Neuronal stem cell (in vitro differentiated cells): ENCODE measurements at regions not wholly inside any gene's neighbourhood (a gene's known extent, or its start where the extent isn't known, plus 50 kb on each side); places are given as distances from the start of the nearest gene placed in this dataset.

ENCODE experiments used
- DNase-seq: peaks from one replicate; pipeline ENCODE4 v3.0.0-alpha.2; 2013; ENCODE audit warnings: low spot score
- H2AFZ ChIP-seq: one replicate; pipeline ENCODE4 v1.6.1; 2013; ENCODE audit warnings: mild to moderate bottlenecking, low read length, inconsistent platforms
- H2AK5ac ChIP-seq: 2 replicates; pipeline ENCODE4 v1.6.1; 2013; ENCODE audit warnings: low read depth, mild to moderate bottlenecking, inconsistent platforms, low read length, moderate library complexity, mixed read lengths
- H2BK120ac ChIP-seq: 2 replicates; pipeline ENCODE4 v1.6.1; 2013; ENCODE audit warnings: low read depth, mild to moderate bottlenecking, inconsistent platforms, low read length, moderate library complexity, mixed read lengths
- H2BK12ac ChIP-seq: one replicate; pipeline ENCODE4 v1.6.1; 2013; ENCODE audit warnings: low read length, inconsistent platforms
- H2BK15ac ChIP-seq: 2 replicates; pipeline ENCODE4 v1.6.1; 2013; ENCODE audit warnings: mild to moderate bottlenecking, low read length, inconsistent platforms, mixed read lengths
- H2BK5ac ChIP-seq: one replicate; pipeline ENCODE4 v1.6.1; 2013; ENCODE audit warnings: inconsistent platforms, mild to moderate bottlenecking, low read length, moderate library complexity
- H3K14ac ChIP-seq: one replicate; pipeline ENCODE4 v1.6.1; 2013; ENCODE audit warnings: low read length, inconsistent platforms
- H3K18ac ChIP-seq: 2 replicates; pipeline ENCODE4 v1.6.1; 2013; ENCODE audit warnings: low read length, inconsistent platforms
- H3K23ac ChIP-seq: 2 replicates; pipeline ENCODE4 v1.6.1; 2013; ENCODE audit warnings: low read depth, mild to moderate bottlenecking, mixed read lengths, low read length, inconsistent platforms; ENCODE audit not compliant: poor library complexity
- H3K27ac ChIP-seq: replicated peaks from 3 replicates; pipeline ENCODE4 v1.5.1; 2013; ENCODE audit warnings: low read length, inconsistent platforms
- H3K27me3 ChIP-seq, 3 experiments: 2 replicates each; pipeline ENCODE4 v1.6.1; 2013; ENCODE audit warnings: low read length in 3 of 3, mild to moderate bottlenecking in 2 of 3, inconsistent platforms in 1 of 3, low read depth in 1 of 3, mixed read lengths in 1 of 3, moderate library complexity in 1 of 3; ENCODE audit not compliant: control insufficient read depth in 3 of 3, insufficient read depth in 3 of 3
- H3K36me3 ChIP-seq, 2 donors: replicated peaks in 1 of 2; 2 replicates each; pipeline ENCODE4 v1.6.1; 2013; ENCODE audit warnings: low read length in 2 of 2; ENCODE audit not compliant: control insufficient read depth in 2 of 2, insufficient read depth in 2 of 2
- H3K4ac ChIP-seq: 2 replicates; pipeline ENCODE4 v1.6.1; 2013; ENCODE audit warnings: inconsistent platforms, mild to moderate bottlenecking, low read length, moderate library complexity
- H3K4me1 ChIP-seq, 2 donors: 1 replicate in 1 of 2; 2 replicates in 1 of 2; pipeline ENCODE4 v1.6.1; 2013; ENCODE audit warnings: low read length in 2 of 2, low read depth in 1 of 2; ENCODE audit not compliant: control insufficient read depth in 2 of 2, insufficient read depth in 1 of 2
- H3K4me2 ChIP-seq: one replicate; pipeline ENCODE4 v1.6.1; 2013; ENCODE audit warnings: mild to moderate bottlenecking, low read length, inconsistent platforms; ENCODE audit not compliant: insufficient read depth, poor library complexity, severe bottlenecking
- H3K4me3 ChIP-seq, 2 donors: 2 replicates each; pipeline ENCODE4 v1.5.1; 2013; ENCODE audit warnings: low read length in 2 of 2, mild to moderate bottlenecking in 2 of 2, inconsistent platforms in 1 of 2, moderate library complexity in 1 of 2
- H3K79me1 ChIP-seq: one replicate; pipeline ENCODE4 v1.6.1; 2013; ENCODE audit warnings: low read depth, mild to moderate bottlenecking, inconsistent platforms, low read length, moderate library complexity
- H3K9ac ChIP-seq: one replicate; pipeline ENCODE4 v1.6.1; 2013; ENCODE audit warnings: mild to moderate bottlenecking, low read depth, low read length, inconsistent platforms; ENCODE audit not compliant: poor library complexity
- H3K9me3 ChIP-seq, 2 donors: replicated peaks in 1 of 2; 2 replicates each; pipeline versions ENCODE3 to v1.6.1; 2013; ENCODE audit warnings: low read length in 2 of 2, mild to moderate bottlenecking in 2 of 2, inconsistent platforms in 1 of 2, low read depth in 1 of 2, mixed read lengths in 1 of 2, moderate library complexity in 1 of 2; ENCODE audit not compliant: control insufficient read depth in 2 of 2, insufficient read depth in 1 of 2
- H4K8ac ChIP-seq: one replicate; pipeline ENCODE4 v1.6.1; 2013; ENCODE audit warnings: low read depth, mild to moderate bottlenecking, inconsistent platforms, low read length, moderate library complexity
- H4K91ac ChIP-seq: one replicate; pipeline ENCODE4 v1.6.1; 2013; ENCODE audit warnings: low read length, low read depth, mild to moderate bottlenecking, inconsistent platforms; ENCODE audit not compliant: poor library complexity
- WGBS, 2 donors: extraction: QIAGEN DNeasy Blood & Tissue Kit; methylation state at CpG; one replicate each; pipeline ENCODE4 v1.1.7; 2013; ENCODE audit warnings: missing lambda C conversion rate in 2 of 2, mixed read lengths in 1 of 2; ENCODE audit not compliant: insufficient read length in 2 of 2, insufficient replicate concordance in 1 of 2; ENCODE audit errors: extremely low coverage in 2 of 2; 5-methylcytosine and 5-hydroxymethylcytosine counted together

DNA sequence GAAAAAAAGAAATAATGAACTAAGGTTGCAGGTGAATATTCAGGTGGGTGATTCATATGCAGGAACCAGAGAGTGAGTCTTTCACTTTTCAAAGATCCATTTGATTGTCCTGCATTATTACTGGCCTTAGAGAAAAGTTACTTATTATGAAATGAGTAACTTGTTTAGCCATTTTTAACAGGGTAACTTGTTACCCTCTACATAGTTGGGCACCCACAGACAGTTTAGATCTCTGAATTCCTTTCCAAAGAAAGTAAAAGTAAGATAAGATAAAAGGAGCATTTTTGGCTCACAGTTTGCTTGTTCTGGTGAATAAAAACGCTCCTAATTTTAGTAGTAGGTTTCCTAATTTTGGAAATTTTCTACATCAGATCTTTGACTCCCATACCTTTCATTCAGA, 54.1 kb upstream of the DAB2 start:
- no peaks in the 10 kb centered on the region for H3K27me3 ChIP-seq
- no peak overlapping the region for H3K4me3 ChIP-seq
- H2BK15ac ChIP-seq: no peak overlapping the region
- no peak overlapping the region for H2BK5ac ChIP-seq
- no peak overlapping the region for H2BK120ac ChIP-seq
- no peak overlapping the region for H3K27ac ChIP-seq
- peaks cover 0 to 7% of the 10 kb centered on the region in 2 donors for H3K4me1 ChIP-seq
- H3K4me2 ChIP-seq: no peak overlapping the region
- no peak overlapping the region for H3K18ac ChIP-seq
- WGBS, 2 donors: no CpG with 5 or more reads among the region's 1 CpG
- no peaks in the 10 kb centered on the region for H3K9me3 ChIP-seq
- H4K91ac ChIP-seq: no peak overlapping the region
- H3K36me3 ChIP-seq: no peaks in the 10 kb centered on the region
- no peak overlapping the region for H2AFZ ChIP-seq
- H3K14ac ChIP-seq: no peak overlapping the region
- H4K8ac ChIP-seq: no peak overlapping the region
- H3K79me1 ChIP-seq: no peaks in the 10 kb centered on the region
- no peak overlapping the region for H2BK12ac ChIP-seq
- no peak overlapping the region for H2AK5ac ChIP-seq
- DNase-seq: no peak
- H3K9ac ChIP-seq: no peak overlapping the region
- no peak overlapping the region for H3K23ac ChIP-seq
- no peak overlapping the region for H3K4ac ChIP-seq

DNA sequence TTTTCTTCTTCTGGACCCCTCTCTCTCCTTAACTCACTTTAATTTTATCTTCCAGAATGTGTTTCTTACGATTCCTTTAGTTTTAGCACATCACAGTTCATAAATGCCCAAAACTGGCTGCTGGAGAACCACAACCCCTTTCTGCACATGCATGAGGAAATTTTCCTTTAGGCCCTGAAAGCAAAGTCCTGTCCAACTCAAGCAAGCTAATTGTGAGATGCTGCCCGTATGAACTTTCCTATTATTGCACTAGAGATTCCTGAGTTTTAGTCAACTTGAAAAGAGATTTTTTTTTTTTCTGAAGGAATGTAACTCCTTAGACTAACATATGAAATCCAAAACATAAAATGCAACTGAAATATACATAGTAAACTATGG, 52.1 kb upstream of the DAB2 start:
- no peaks in the 10 kb centered on the region for H3K36me3 ChIP-seq
- no peak overlapping the region for H3K9ac ChIP-seq

DNA sequence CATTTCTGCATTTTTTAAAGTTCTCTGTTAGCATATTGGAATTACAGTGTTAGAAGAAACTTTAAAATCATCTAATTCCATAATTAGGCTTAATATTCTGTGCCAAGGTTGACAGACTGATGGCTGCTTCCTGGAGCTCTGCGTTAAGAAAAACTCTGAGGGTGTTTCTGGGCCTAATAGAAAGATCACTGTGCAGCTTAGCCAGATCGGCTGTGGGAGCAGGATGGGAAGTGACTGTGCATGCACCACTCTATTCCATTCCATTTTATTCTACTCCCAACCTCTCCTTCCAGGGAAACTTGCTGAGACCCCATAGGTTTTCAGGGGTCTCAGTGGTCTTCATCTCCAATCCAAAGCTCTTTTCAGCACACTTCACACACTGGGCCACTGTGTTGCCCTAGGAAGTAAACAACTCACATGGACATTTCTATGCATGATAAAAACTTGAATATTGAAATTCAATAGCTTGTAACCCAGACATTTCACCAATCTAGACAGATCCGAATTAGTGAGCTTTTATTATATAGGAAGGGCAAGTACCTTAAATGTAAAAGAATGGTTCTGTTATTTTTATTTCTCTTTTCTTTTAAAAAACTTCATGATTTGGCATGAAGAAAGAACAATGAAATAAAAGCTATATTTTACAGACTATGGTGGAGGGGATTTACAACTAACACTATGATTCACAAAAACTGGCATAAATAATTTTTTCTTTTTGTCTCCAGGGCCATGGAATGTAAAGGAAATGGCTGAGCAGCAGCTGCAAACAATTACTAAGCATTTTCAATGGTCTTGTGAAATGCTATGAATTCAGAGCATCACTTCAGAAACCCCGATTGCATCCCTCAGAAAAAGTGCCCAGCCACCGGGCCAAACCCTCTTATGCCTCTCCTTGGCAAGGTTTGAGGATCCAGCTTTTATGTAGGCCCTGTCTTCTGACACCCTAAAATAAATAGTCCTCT, 51.4 kb upstream of the DAB2 start:
- Histone ChIP-seq H2BK120ac (no peak overlapping the region), H3K27ac (no peak overlapping the region), H3K9me3 (no peaks in the 10 kb centered on the region), H3K4ac (no peak overlapping the region), H3K79me1 (no peaks in the 10 kb centered on the region), H2BK5ac (no peak overlapping the region), H3K23ac (no peak overlapping the region), H2AFZ (peak overlapping the region; percentile 75), H4K8ac (no peak overlapping the region), H3K14ac (no peak overlapping the region), H2BK12ac (no peak overlapping the region), H3K9ac (no peak overlapping the region), H3K4me3 (no peak overlapping the region), H3K4me1 (peaks cover 0 to 7% of the 10 kb centered on the region in 2 donors), H4K91ac (no peak overlapping the region), H3K27me3 (no peaks in the 10 kb centered on the region), H2AK5ac (no peak overlapping the region), H3K4me2 (no peak overlapping the region), H3K18ac (no peak overlapping the region), H2BK15ac (no peak overlapping the region), H3K36me3 (no peaks in the 10 kb centered on the region)
- DNase-seq: no peak
- whole genome bisulfite sequencing, 2 donors: no CpG with 5 or more reads among the region's 5 CpGs

More for the DNA sequence above, 52.1 kb upstream of the DAB2 start:
- H3K27ac ChIP-seq: no peak overlapping the region
- WGBS, 2 donors: no CpG with 5 or more reads among the region's 2 CpGs
- H3K27me3 ChIP-seq: no peaks in the 10 kb centered on the region
- H2AFZ ChIP-seq: peak overlapping the region; percentile 21
- H3K4me2 ChIP-seq: no peak overlapping the region
- no peak overlapping the region for H2BK12ac ChIP-seq
- no peak overlapping the region for H4K8ac ChIP-seq
- H2BK15ac ChIP-seq: no peak overlapping the region
- no peak for DNase-seq
- H3K79me1 ChIP-seq: no peaks in the 10 kb centered on the region
- H3K23ac ChIP-seq: no peak overlapping the region
- no peak overlapping the region for H2BK5ac ChIP-seq
- peaks cover 0 to 7% of the 10 kb centered on the region in 2 donors for H3K4me1 ChIP-seq
- H2BK120ac ChIP-seq: no peak overlapping the region
- no peak overlapping the region for H3K4ac ChIP-seq
- H3K9me3 ChIP-seq: no peaks in the 10 kb centered on the region
- H3K4me3 ChIP-seq: no peak overlapping the region
- no peak overlapping the region for H3K18ac ChIP-seq
- H3K14ac ChIP-seq: no peak overlapping the region
- no peak overlapping the region for H4K91ac ChIP-seq
- H2AK5ac ChIP-seq: no peak overlapping the region

DNA sequence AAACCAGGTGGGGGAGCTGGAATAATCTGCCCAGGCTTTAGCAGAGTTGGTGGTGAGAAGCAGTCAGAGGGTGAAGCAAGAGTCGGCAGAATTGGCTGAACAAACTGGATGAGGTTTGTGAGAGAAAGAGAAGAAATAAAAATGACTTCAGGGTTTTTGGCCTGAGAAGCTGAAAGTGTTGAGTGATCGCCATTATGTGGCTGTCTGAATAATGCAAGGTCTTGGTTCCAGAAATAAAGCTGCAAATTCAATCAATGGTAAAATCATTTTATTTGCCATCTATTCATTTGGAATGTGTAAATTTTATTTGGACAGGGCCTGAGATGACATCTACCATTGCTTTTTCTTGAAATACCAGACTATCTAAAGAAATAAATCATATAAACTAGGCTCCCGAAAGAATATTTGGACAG, 50.4 kb upstream of the DAB2 start:
- Histone ChIP-seq H2BK12ac (no peak overlapping the region), H3K23ac (no peak overlapping the region), H4K8ac (no peak overlapping the region), H3K4ac (no peak overlapping the region), H3K14ac (no peak overlapping the region), H2BK5ac (no peak overlapping the region), H3K18ac (no peak overlapping the region), H2AK5ac (no peak overlapping the region), H3K27me3 (no peaks in the 10 kb centered on the region), H3K36me3 (no peaks in the 10 kb centered on the region), H3K27ac (no peak overlapping the region), H4K91ac (no peak overlapping the region), H3K9me3 (no peaks in the 10 kb centered on the region), H3K9ac (no peak overlapping the region), H2BK120ac (no peak overlapping the region), H2AFZ (no peak overlapping the region), H3K4me2 (no peak overlapping the region), H3K4me1 (peaks cover 0 to 7% of the 10 kb centered on the region in 2 donors), H2BK15ac (no peak overlapping the region), H3K79me1 (no peaks in the 10 kb centered on the region), H3K4me3 (no peak overlapping the region)
- DNase-seq: no peak
- no CpG with 5 or more reads among the region's 3 CpGs for WGBS, 2 donors
